ENCODE measurements at regions not wholly inside any gene's neighbourhood (a gene's known extent, or its start where the extent isn't known, plus 50 kb on each side); places are given as distances from the start of the nearest gene placed in this dataset.

GRCh38 chr17:5837055-5837491, 233.1 kb upstream of the WSCD1 start:
- H3K4me3 ChIP-seq (replicated peaks in 1 of 3) = no peak overlapping the region
- H3K4me1 ChIP-seq = no peaks in the 10 kb centered on the region
- no peak overlapping the region for H3K27ac ChIP-seq
- no peaks in the 10 kb centered on the region for H3K9me3 ChIP-seq
- H3K27me3 ChIP-seq = no peaks in the 10 kb centered on the region
- WGBS, 2 donors = 28 to 46% methylated on average over 4 of the region's 4 CpGs
- peak; percentile 68 to 69 for DNase-seq
- no peak for TF ChIP-seq POLR2A (IDR thresholded peaks at IDR 0.05)
- TF ChIP-seq, protein P1, sequence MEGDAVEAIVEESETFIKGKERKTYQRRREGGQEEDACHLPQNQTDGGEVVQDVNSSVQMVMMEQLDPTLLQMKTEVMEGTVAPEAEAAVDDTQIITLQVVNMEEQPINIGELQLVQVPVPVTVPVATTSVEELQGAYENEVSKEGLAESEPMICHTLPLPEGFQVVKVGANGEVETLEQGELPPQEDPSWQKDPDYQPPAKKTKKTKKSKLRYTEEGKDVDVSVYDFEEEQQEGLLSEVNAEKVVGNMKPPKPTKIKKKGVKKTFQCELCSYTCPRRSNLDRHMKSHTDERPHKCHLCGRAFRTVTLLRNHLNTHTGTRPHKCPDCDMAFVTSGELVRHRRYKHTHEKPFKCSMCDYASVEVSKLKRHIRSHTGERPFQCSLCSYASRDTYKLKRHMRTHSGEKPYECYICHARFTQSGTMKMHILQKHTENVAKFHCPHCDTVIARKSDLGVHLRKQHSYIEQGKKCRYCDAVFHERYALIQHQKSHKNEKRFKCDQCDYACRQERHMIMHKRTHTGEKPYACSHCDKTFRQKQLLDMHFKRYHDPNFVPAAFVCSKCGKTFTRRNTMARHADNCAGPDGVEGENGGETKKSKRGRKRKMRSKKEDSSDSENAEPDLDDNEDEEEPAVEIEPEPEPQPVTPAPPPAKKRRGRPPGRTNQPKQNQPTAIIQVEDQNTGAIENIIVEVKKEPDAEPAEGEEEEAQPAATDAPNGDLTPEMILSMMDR (IDR thresholded peaks at IDR 0.05) = no peak
- H3K36me3 ChIP-seq = no peaks in the 10 kb centered on the region
- intact Hi-C loops (cut with DNase I) = no loop called here

DNA sequence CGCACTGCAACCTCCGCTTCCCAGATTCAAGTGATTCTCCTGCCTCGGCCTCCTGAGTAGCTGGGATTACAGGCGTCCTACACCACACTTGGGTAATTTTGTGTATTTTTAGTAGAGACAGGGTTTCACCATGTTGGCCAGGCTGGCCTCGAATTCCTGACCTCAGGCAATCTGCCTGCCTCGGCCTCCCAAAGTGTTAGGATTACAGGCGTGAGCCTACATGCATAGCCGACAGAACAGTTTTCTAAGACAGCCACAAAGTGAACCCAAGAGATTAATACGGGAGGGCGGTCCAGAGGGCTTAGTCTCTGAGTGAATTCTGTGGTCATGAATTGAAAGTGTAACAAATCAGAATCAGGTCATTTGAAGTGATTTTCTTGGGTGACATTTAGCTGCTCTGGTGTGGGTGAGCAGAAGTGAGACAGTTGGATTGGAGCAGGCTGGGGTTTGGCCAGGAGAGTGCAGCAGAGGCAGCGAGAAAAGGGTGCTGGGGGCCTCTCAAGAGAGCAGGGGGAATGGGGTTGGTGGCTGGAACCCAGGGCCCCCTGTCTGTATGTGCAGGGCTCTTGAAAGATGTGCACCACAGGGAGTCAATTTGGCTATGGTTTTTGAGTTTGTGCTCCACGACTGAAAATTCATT, 231.4 kb upstream of the WSCD1 start:
- WGBS, 2 donors = 74 to 80% methylated on average over 12 of the region's 12 CpGs
- TF ChIP-seq, protein P1 (IDR thresholded peaks at IDR 0.05) = no peak
- no peak for TF ChIP-seq POLR2A (IDR thresholded peaks at IDR 0.05)

GRCh38 chr17:5840811-5841446, 229.2 kb upstream of the WSCD1 start:
- H3K4me3 ChIP-seq (replicated peaks in 1 of 3) = no peak overlapping the region
- WGBS, 2 donors = 78 to 80% methylated on average over 13 of the region's 13 CpGs
- no peaks in the 10 kb centered on the region for H3K9me3 ChIP-seq
- TF ChIP-seq, protein P1 (IDR thresholded peaks at IDR 0.05) = no peak
- TF ChIP-seq POLR2A (IDR thresholded peaks at IDR 0.05) = no peak
- DNase-seq = no peak
- H3K27ac ChIP-seq = no peak overlapping the region
- no peaks in the 10 kb centered on the region for H3K4me1 ChIP-seq
- intact Hi-C loops (cut with DNase I) = no loop called here
- no peaks in the 10 kb centered on the region for H3K27me3 ChIP-seq
- H3K36me3 ChIP-seq = no peaks in the 10 kb centered on the region

More for the DNA sequence above, 231.4 kb upstream of the WSCD1 start:
- intact Hi-C loops (cut with DNase I) = no loop called here
- no peaks in the 10 kb centered on the region for H3K36me3 ChIP-seq
- H3K27me3 ChIP-seq = no peaks in the 10 kb centered on the region
- no peaks in the 10 kb centered on the region for H3K9me3 ChIP-seq
- H3K27ac ChIP-seq = no peak overlapping the region
- H3K4me1 ChIP-seq = no peaks in the 10 kb centered on the region
- H3K4me3 ChIP-seq (replicated peaks in 1 of 3) = no peak overlapping the region
- DNase-seq = no peak

DNA sequence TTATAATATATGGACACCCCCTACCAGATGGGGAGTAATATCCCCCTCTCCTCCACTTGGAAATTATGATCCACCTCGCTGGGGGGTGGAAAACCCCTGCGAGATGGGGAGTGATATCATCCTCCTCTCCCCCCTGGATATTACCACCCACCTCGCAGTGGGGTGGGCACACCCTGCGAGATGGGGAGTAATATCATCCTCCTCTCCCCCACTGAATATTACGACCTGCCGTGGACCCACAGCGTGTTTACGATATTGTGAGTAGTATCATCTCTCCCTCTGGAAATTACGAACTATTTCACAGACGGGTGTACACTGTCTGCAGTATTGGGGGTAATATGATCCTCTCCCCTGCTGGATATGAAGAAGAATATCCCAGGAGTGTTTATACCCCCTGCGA, 228.3 kb upstream of the WSCD1 start:
- intact Hi-C loops (cut with DNase I) = no loop called here
- 83 to 89% methylated on average over 11 of the region's 11 CpGs for WGBS, 2 donors
- Histone ChIP-seq H3K4me1 (no peaks in the 10 kb centered on the region), H3K4me3 (replicated peaks in 1 of 3) (no peak overlapping the region), H3K27me3 (no peaks in the 10 kb centered on the region), H3K9me3 (no peaks in the 10 kb centered on the region), H3K36me3 (no peaks in the 10 kb centered on the region), H3K27ac (no peak overlapping the region)
- TF ChIP-seq, protein P1 (IDR thresholded peaks at IDR 0.05) = no peak
- no peak for TF ChIP-seq POLR2A (IDR thresholded peaks at IDR 0.05)
- DNase-seq = no peak

DNA sequence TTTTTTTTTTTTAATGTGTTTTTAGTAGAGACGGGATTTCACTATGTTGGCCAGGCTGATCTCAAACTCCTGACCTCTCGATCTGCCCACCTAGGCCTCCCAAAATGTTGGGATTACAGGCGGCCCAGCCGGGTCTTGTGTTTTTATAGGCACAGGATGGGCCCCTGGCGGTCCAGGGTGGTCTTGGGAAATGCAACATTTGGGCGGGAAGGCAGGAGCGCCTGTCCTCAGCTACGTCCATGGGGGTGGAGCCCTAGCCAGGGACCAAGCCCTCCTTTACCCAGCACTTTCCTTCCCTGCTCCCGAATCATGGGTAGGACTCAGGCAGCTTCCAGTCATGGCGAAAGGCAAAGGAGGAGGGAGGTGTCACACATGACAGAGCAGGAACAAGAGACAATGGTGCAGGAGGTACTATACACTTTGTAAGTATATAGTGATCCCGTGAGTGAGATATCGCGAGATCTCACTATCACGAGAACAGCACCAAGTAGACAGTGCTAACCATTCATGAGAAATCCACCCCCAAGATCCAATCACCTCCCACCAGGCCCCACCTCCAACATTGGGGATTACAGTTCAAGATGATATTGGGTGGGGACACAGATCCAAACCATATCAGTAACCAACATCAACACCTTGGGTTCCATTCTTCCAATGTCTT, 226.7 kb upstream of the WSCD1 start:
- no peak overlapping the region for H3K27ac ChIP-seq
- 82 to 93% methylated on average over 13 to 14 of the region's 14 CpGs for WGBS, 2 donors
- intact Hi-C loops (cut with DNase I) = no loop called here
- TF ChIP-seq POLR2A (IDR thresholded peaks at IDR 0.05) = no peak
- TF ChIP-seq, protein P1 (IDR thresholded peaks at IDR 0.05) = no peak
- no peaks in the 10 kb centered on the region for H3K27me3 ChIP-seq
- DNase-seq = no peak
- no peaks in the 10 kb centered on the region for H3K36me3 ChIP-seq
- H3K9me3 ChIP-seq = no peaks in the 10 kb centered on the region
- H3K4me3 ChIP-seq (replicated peaks in 1 of 3) = no peak overlapping the region
- no peaks in the 10 kb centered on the region for H3K4me1 ChIP-seq
